ENCODE measurements at regions not wholly inside any gene's neighbourhood (a gene's known extent, or its start where the extent isn't known, plus 50 kb on each side); places are given as distances from the start of the nearest gene placed in this dataset.

- intact Hi-C loops (cut with DNase I; ENCODE audit: low total_unique reads): no loop called here
- Histone ChIP-seq H3K4me1 (no peaks in the 10 kb centered on the region), H3K27me3 (no peaks in the 10 kb centered on the region), H3K9me3 (no peaks in the 10 kb centered on the region), H3K27ac (no peak overlapping the region), H3K4me3 (no peak overlapping the region), H3K36me3 (no peaks in the 10 kb centered on the region)
- TF ChIP-seq CTCF (IDR thresholded peaks at IDR 0.05) (no peak), POLR2A (IDR thresholded peaks at IDR 0.05) (no peak)
- no peak for DNase-seq
These were observed 227.5 kb upstream of the MYLIP start for GRCh38 chr6:15901141-15902115.

GRCh38 chr6:15898693-15899092, 230.2 kb upstream of the MYLIP start:
- no peaks in the 10 kb centered on the region for H3K4me1 ChIP-seq
- no peak overlapping the region for H3K4me3 ChIP-seq
- no peak for TF ChIP-seq CTCF (IDR thresholded peaks at IDR 0.05)
- TF ChIP-seq POLR2A (IDR thresholded peaks at IDR 0.05): no peak
- intact Hi-C loops (cut with DNase I; ENCODE audit: low total_unique reads): no loop called here
- H3K27me3 ChIP-seq: no peaks in the 10 kb centered on the region
- no peak overlapping the region for H3K27ac ChIP-seq
- no peaks in the 10 kb centered on the region for H3K9me3 ChIP-seq
- DNase-seq: no peak
- no peaks in the 10 kb centered on the region for H3K36me3 ChIP-seq

- peak; percentile 39 to 40 for DNase-seq
- H3K9me3 ChIP-seq: no peaks in the 10 kb centered on the region
- H3K36me3 ChIP-seq: no peaks in the 10 kb centered on the region
- intact Hi-C loops (cut with DNase I; ENCODE audit: low total_unique reads): no loop called here
- H3K27ac ChIP-seq: peak overlapping the region; percentile 56 to 66
- no peaks in the 10 kb centered on the region for H3K4me1 ChIP-seq
- H3K4me3 ChIP-seq: no peak overlapping the region
- no peaks in the 10 kb centered on the region for H3K27me3 ChIP-seq
- TF ChIP-seq POLR2A (IDR thresholded peaks at IDR 0.05) (no peak), CTCF (IDR thresholded peaks at IDR 0.05) (no peak)
These were observed 231.6 kb upstream of the MYLIP start for GRCh38 chr6:15897063-15897876.

GRCh38 chr6:15894973-15895725, 232.3 kb upstream of the DTNBP1 start:
- no peak for TF ChIP-seq CTCF (IDR thresholded peaks at IDR 0.05)
- TF ChIP-seq POLR2A (IDR thresholded peaks at IDR 0.05): no peak
- Histone ChIP-seq H3K27ac (no peak overlapping the region), H3K36me3 (no peaks in the 10 kb centered on the region), H3K4me1 (no peaks in the 10 kb centered on the region), H3K27me3 (no peaks in the 10 kb centered on the region), H3K4me3 (no peak overlapping the region), H3K9me3 (no peaks in the 10 kb centered on the region)
- no peak for DNase-seq
- intact Hi-C loops (cut with DNase I; ENCODE audit: low total_unique reads): no loop called here

Data from uterus (tissue), 3 donors.